22Rv1 (cell line): ENCODE measurements at regions not wholly inside any gene's neighbourhood (a gene's known extent, or its start where the extent isn't known, plus 50 kb on each side); places are given as distances from the start of the nearest gene placed in this dataset.

Experiments used
- CTCF ChIP-seq: fragments of 450-650 bp; IDR thresholded peaks from 2 replicates; pipeline ENCODE4 v1.5.1; 2017; ENCODE audit warnings: mild to moderate bottlenecking
- ZFX ChIP-seq: fragments of 450-650 bp; IDR thresholded peaks from 2 replicates; pipeline ENCODE4 v1.6.1; 2017; ENCODE audit warnings: antibody characterized with exemption, borderline replicate concordance

GRCh38 chr1:36584874-36585453 is 102.3 kb upstream of the CSF3R start:
- no peak for TF ChIP-seq CTCF
- TF ChIP-seq ZFX, result no peak
